IMR-90 (cell line): ENCODE measurements at regions not wholly inside any gene's neighbourhood (a gene's known extent, or its start where the extent isn't known, plus 50 kb on each side); places are given as distances from the start of the nearest gene placed in this dataset.

Source experiments
- ATAC-seq: fragments of 200-7000 bp; cut with Tn5 transposase; 2 replicates; pipeline ENCODE4 v1.9.1; 2020; ENCODE audit warnings: low read depth, mild to moderate bottlenecking, moderate library complexity
- BruUV-seq: library from RNA; stranded (reverse); fragments of 400-500 nt; replicated peaks from 2 replicates; lab custom pipeline; 2021; lab: Mats Ljungman, UMichigan
- CTCF ChIA-PET: fragments of 300-600 bp; formaldehyde crosslinking; extraction: SDS; loops from one replicate; lab custom pipeline; 2021; ENCODE audit warnings: antibody characterized with exemption; lab: Yijun Ruan, JAX
- POLR2A ChIA-PET: fragments of 300-600 bp; sonication (Branson Sonifier 250); formaldehyde crosslinking; loops from one replicate; lab custom pipeline; 2022; ENCODE audit warnings: antibody characterized with exemption; ENCODE audit not compliant: unreplicated experiment; lab: Charles Lee
- DNase-seq: peaks from one replicate; pipeline ENCODE4 v3.0.0; 2013
- H2AFZ ChIP-seq: replicated peaks from 2 replicates; pipeline ENCODE3; 2013; ENCODE audit warnings: low read length, mild to moderate bottlenecking; ENCODE audit not compliant: poor library complexity
- H2AK5ac ChIP-seq: 2 replicates; pipeline ENCODE4 v1.6.1; 2013; ENCODE audit warnings: low read depth, low read length, inconsistent platforms
- H2AK9ac ChIP-seq: replicated peaks from 2 replicates; pipeline ENCODE3; 2013; ENCODE audit warnings: mild to moderate bottlenecking, low read depth, low read length, moderate library complexity; ENCODE audit not compliant: poor library complexity
- H2BK120ac ChIP-seq: 2 replicates; pipeline ENCODE4 v1.6.1; 2013; ENCODE audit warnings: low read depth, low read length, inconsistent platforms
- H2BK15ac ChIP-seq: 3 replicates; pipeline ENCODE4 v1.6.1; 2013; ENCODE audit warnings: low read depth, low read length, inconsistent platforms
- H2BK20ac ChIP-seq: 2 replicates; pipeline ENCODE4 v1.6.1; 2013; ENCODE audit warnings: low read depth, mild to moderate bottlenecking, inconsistent platforms, low read length, moderate library complexity
- H2BK5ac ChIP-seq: 2 replicates; pipeline ENCODE4 v1.6.1; 2013; ENCODE audit warnings: mild to moderate bottlenecking, low read depth, low read length, inconsistent platforms; ENCODE audit not compliant: poor library complexity, severe bottlenecking
- H3K14ac ChIP-seq: replicated peaks from 2 replicates; pipeline ENCODE4 v1.6.1; 2013; ENCODE audit warnings: low read depth, low read length, inconsistent platforms
- H3K18ac ChIP-seq: 2 replicates; pipeline ENCODE4 v1.6.1; 2013; ENCODE audit warnings: low read depth, low read length, control low read depth
- H3K23ac ChIP-seq: 2 replicates; pipeline ENCODE4 v1.6.1; 2013; ENCODE audit warnings: low read depth, low read length, inconsistent platforms
- H3K27ac ChIP-seq: 2 replicates; pipeline ENCODE4 v1.5.1; 2013; ENCODE audit warnings: mild to moderate bottlenecking, control low read depth, low read length; ENCODE audit not compliant: insufficient read depth
- H3K27me3 ChIP-seq: 2 replicates; pipeline ENCODE4 v1.6.1; 2013; ENCODE audit warnings: low read length; ENCODE audit not compliant: control insufficient read depth, insufficient read depth
- H3K36me3 ChIP-seq: 2 replicates; pipeline ENCODE4 v1.6.1; 2013; ENCODE audit warnings: low read length, mixed read lengths; ENCODE audit not compliant: control insufficient read depth, insufficient read depth
- H3K4ac ChIP-seq: 2 replicates; pipeline ENCODE4 v1.6.1; 2013; ENCODE audit warnings: low read depth, low read length, inconsistent platforms
- H3K4me1 ChIP-seq: 2 replicates; pipeline ENCODE4 v1.6.1; 2013; ENCODE audit warnings: low read length, mixed read lengths; ENCODE audit not compliant: control insufficient read depth, insufficient read depth
- H3K4me2 ChIP-seq: 2 replicates; pipeline ENCODE4 v1.6.1; 2013; ENCODE audit warnings: low read depth, mild to moderate bottlenecking, control low read depth, low read length, moderate library complexity
- H3K4me3 ChIP-seq: 2 replicates; pipeline ENCODE4 v1.5.1; 2013; ENCODE audit warnings: low read depth, mild to moderate bottlenecking, control low read depth, low read length, moderate library complexity; ENCODE audit not compliant: insufficient read depth
- H3K56ac ChIP-seq: 2 replicates; pipeline ENCODE4 v1.6.1; 2013; ENCODE audit warnings: low read length, inconsistent platforms; ENCODE audit not compliant: insufficient read depth; ENCODE audit errors: extremely low read depth
- H3K79me1 ChIP-seq, 2 experiments: 2 replicates each; pipeline ENCODE4 v1.6.1; 2013; ENCODE audit warnings: low read length in 2 of 2, inconsistent platforms in 1 of 2, low read depth in 1 of 2
- H3K9ac ChIP-seq: 2 replicates; pipeline ENCODE4 v1.6.1; 2013; ENCODE audit warnings: low read depth, low read length, control low read depth
- H3K9me1 ChIP-seq: 2 replicates; pipeline ENCODE4 v1.6.1; 2013; ENCODE audit warnings: low read length, inconsistent platforms; ENCODE audit not compliant: insufficient read depth
- H3K9me3 ChIP-seq: 2 replicates; pipeline ENCODE4 v1.6.1; 2013; ENCODE audit warnings: low read length; ENCODE audit not compliant: control insufficient read depth, insufficient read depth
- H4K20me1 ChIP-seq: 2 replicates; pipeline ENCODE4 v1.6.1; 2013; ENCODE audit warnings: low read length, inconsistent platforms; ENCODE audit not compliant: insufficient read depth
- H4K5ac ChIP-seq: 2 replicates; pipeline ENCODE4 v1.6.1; 2013; ENCODE audit warnings: mild to moderate bottlenecking, low read depth, low read length, control low read depth
- H4K8ac ChIP-seq, 2 experiments: 2 replicates each; pipeline ENCODE4 v1.6.1; 2013; ENCODE audit warnings: low read depth in 2 of 2, low read length in 2 of 2, control low read depth in 1 of 2, inconsistent platforms in 1 of 2
- H4K91ac ChIP-seq: 2 replicates; pipeline ENCODE4 v1.6.1; 2013; ENCODE audit warnings: low read depth, low read length, inconsistent platforms; ENCODE audit not compliant: insufficient read depth
- CHD1 ChIP-seq: IDR thresholded peaks from 2 replicates; pipeline ENCODE4 v1.6.1; 2012; ENCODE audit warnings: low read depth, low read length, improper control_type of control experiment
- MAFK ChIP-seq: IDR thresholded peaks from 2 replicates; pipeline ENCODE4 v1.6.1; 2012; ENCODE audit warnings: low read depth, low read length, improper control_type of control experiment
- POLR2A ChIP-seq: IDR thresholded peaks from 2 replicates; pipeline ENCODE4 v1.6.1; 2012; ENCODE audit warnings: mild to moderate bottlenecking, low read depth, low read length
- SMC3 ChIP-seq: fragments of 150-350 bp; IDR thresholded peaks from 2 replicates; pipeline ENCODE4 v1.6.1; 2016; ENCODE audit warnings: low read depth, mild to moderate bottlenecking, antibody characterized with exemption, low read length, moderate library complexity
- WGBS, 2 experiments: methylation state at CpG; one replicate each; pipeline versions ENCODE4 v1.1.5 to v1.1.7; 2013; ENCODE audit warnings: missing lambda C conversion rate in 2 of 2; ENCODE audit not compliant: insufficient read length in 1 of 2; ENCODE audit errors: extremely low coverage in 2 of 2; 5-methylcytosine and 5-hydroxymethylcytosine counted together
- dilution Hi-C: fragments of 300-500 bp; cut with HindIII; formaldehyde crosslinking; loops from one replicate; pipeline ENCODE4 v1.14.3; 2018; ENCODE audit warnings: low sequenced_read_pairs; ENCODE audit not compliant: unreplicated experiment
- in situ Hi-C: fragments of 300-500 bp; cut with MboI; formaldehyde crosslinking; loops from 3 replicates; pipeline ENCODE4 v1.14.3; 2019; ENCODE audit warnings: low sequenced_read_pairs, inconsistent platforms, mixed read lengths
- intact Hi-C: fragments of 100-400 bp; cut with micrococcal nuclease; formaldehyde crosslinking; loops from 2 replicates; pipeline ENCODE4 v1.10.0; 2022

GRCh38 chr19:28424077-28424476 lies 788.9 kb downstream of the UQCRFS1 start:
- no peak for TF ChIP-seq SMC3
- no peak for TF ChIP-seq POLR2A
- TF ChIP-seq CHD1 = no peak
- no peak for TF ChIP-seq MAFK
- H3K27ac ChIP-seq = no peak overlapping the region

More at GRCh38 chr19:28424077-28424476, 788.9 kb downstream of the UQCRFS1 start:
- no peak overlapping the region for H3K9ac ChIP-seq
- no peaks in the 10 kb centered on the region for H3K4me1 ChIP-seq
- DNase-seq = no peak
- no peak overlapping the region for H2AK5ac ChIP-seq
- dilution Hi-C loops = no loop called here
- H2AK9ac ChIP-seq = no peak overlapping the region
- no peak overlapping the region for H3K4me2 ChIP-seq
- H2BK5ac ChIP-seq = no peak overlapping the region
- H3K9me1 ChIP-seq = no peaks in the 10 kb centered on the region
- H3K27me3 ChIP-seq = no peaks in the 10 kb centered on the region
- ChIA-PET CTCF (no interaction called here), POLR2A (no interaction called here)
- no peak overlapping the region for H3K18ac ChIP-seq
- 14% methylated on average over 4 of the region's 5 CpGs; no CpG with 5 or more reads in 1 of the 2 experiments for WGBS, 2 experiments
- H4K91ac ChIP-seq = no peak overlapping the region
- peaks cover 31% of the 10 kb centered on the region for H3K9me3 ChIP-seq
- H4K5ac ChIP-seq = no peak overlapping the region
- H3K23ac ChIP-seq = no peak overlapping the region
- H3K56ac ChIP-seq = no peak overlapping the region
- BruUV-seq = no TSS peak
- no peak overlapping the region for H3K4me3 ChIP-seq
- no peak overlapping the region for H2BK15ac ChIP-seq
- no peak overlapping the region for H3K4ac ChIP-seq
- H3K36me3 ChIP-seq = no peaks in the 10 kb centered on the region
- in situ Hi-C loops = no loop called here
- no peak for ATAC-seq
- H4K8ac ChIP-seq = no peak overlapping the region
- intact Hi-C loops = no loop called here
- no peaks in the 10 kb centered on the region for H3K79me1 ChIP-seq
- H2BK20ac ChIP-seq = no peak overlapping the region
- no peaks in the 10 kb centered on the region for H4K20me1 ChIP-seq
- no peak overlapping the region for H3K14ac ChIP-seq
- H2AFZ ChIP-seq = no peak overlapping the region
- no peak overlapping the region for H2BK120ac ChIP-seq
